ENCODE measurements at regions not wholly inside any gene's neighbourhood (a gene's known extent, or its start where the extent isn't known, plus 50 kb on each side); places are given as distances from the start of the nearest gene placed in this dataset.

DNA sequence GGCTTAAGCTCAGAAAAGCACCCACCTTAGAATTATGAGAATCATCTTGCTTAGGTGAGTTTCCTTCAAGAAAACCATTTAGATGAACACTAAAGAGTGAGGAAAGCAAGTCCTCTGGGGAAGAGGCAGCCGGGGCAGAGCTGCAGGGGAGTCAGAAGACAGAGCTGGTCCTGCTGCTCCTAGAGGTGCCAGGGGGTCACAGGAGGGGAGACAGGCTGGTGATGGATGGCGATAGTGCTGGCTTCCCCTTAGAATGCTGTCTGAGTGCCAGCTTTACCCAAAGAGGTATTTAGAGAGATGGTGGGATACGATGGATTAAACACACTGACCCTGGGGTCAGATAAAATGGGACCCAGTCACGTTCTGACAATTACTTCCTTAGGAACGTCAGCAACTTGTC, 269.4 kb downstream of the TDRD15 start:
- intact Hi-C loops (cut with DNase I; ENCODE audit: low total_unique reads), result no loop called here
- DNase-seq, result no peak
- TF ChIP-seq, protein P1, sequence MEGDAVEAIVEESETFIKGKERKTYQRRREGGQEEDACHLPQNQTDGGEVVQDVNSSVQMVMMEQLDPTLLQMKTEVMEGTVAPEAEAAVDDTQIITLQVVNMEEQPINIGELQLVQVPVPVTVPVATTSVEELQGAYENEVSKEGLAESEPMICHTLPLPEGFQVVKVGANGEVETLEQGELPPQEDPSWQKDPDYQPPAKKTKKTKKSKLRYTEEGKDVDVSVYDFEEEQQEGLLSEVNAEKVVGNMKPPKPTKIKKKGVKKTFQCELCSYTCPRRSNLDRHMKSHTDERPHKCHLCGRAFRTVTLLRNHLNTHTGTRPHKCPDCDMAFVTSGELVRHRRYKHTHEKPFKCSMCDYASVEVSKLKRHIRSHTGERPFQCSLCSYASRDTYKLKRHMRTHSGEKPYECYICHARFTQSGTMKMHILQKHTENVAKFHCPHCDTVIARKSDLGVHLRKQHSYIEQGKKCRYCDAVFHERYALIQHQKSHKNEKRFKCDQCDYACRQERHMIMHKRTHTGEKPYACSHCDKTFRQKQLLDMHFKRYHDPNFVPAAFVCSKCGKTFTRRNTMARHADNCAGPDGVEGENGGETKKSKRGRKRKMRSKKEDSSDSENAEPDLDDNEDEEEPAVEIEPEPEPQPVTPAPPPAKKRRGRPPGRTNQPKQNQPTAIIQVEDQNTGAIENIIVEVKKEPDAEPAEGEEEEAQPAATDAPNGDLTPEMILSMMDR (IDR thresholded peaks at IDR 0.05), result no peak

DNA sequence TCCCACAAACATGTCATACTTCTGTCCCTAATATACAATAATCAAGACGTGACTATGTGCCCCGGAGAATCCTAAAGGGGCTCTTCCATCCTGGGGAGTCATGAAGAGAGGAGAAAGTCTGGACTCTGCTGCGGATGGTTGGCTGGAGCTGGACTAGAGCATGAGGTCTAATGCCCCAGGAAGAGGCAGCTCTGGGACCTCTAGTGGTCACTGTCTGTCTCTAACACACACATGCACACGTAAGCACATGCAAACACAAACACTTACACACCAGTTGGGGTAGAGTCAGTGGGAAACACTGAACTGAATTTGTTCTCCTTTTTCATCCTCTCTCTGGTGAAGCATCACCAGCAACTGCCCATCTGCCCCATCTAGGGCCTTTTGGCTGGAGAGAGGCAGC, 271.6 kb downstream of the TDRD15 start:
- Histone ChIP-seq H3K4me1 (no peaks in the 10 kb centered on the region), H3K4me3 (no peak overlapping the region), H3K36me3 (no peaks in the 10 kb centered on the region), H3K9me3 (no peaks in the 10 kb centered on the region), H3K27me3 (no peaks in the 10 kb centered on the region), H3K27ac (no peak overlapping the region)
- no peak for DNase-seq
- TF ChIP-seq, protein P1 (IDR thresholded peaks at IDR 0.05), result no peak
- intact Hi-C loops (cut with DNase I; ENCODE audit: low total_unique reads), result no loop called here

More for the DNA sequence above, 269.4 kb downstream of the TDRD15 start:
- H3K27me3 ChIP-seq, result no peaks in the 10 kb centered on the region
- no peaks in the 10 kb centered on the region for H3K9me3 ChIP-seq
- no peak overlapping the region for H3K4me3 ChIP-seq
- H3K27ac ChIP-seq, result no peak overlapping the region
- no peaks in the 10 kb centered on the region for H3K36me3 ChIP-seq
- H3K4me1 ChIP-seq, result no peaks in the 10 kb centered on the region

DNA sequence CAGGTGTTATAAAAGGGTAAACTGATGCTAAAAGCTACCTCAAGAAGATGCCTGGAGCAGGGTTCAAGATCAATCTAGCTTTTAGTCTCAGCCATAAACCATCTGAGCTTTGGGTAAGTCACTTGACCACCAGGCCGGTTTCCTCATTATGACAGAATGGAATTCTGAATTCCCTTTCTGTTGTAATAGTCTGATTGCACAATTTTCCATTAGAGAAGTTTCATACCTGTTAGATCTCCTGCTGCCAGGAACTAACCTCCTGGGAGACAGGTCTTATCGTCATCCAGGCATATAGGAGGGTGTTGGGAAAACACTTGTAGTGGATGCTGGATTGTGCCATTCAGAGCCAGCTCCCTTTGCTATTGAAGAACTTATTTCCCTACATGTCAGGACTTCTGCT, 272.5 kb downstream of the TDRD15 start:
- Histone ChIP-seq H3K4me1 (no peaks in the 10 kb centered on the region), H3K27ac (no peak overlapping the region), H3K27me3 (no peaks in the 10 kb centered on the region), H3K9me3 (no peaks in the 10 kb centered on the region), H3K36me3 (no peaks in the 10 kb centered on the region), H3K4me3 (no peak overlapping the region)
- intact Hi-C loops (cut with DNase I; ENCODE audit: low total_unique reads), result no loop called here
- TF ChIP-seq, protein P1 (IDR thresholded peaks at IDR 0.05), result no peak
- no peak for DNase-seq

DNA sequence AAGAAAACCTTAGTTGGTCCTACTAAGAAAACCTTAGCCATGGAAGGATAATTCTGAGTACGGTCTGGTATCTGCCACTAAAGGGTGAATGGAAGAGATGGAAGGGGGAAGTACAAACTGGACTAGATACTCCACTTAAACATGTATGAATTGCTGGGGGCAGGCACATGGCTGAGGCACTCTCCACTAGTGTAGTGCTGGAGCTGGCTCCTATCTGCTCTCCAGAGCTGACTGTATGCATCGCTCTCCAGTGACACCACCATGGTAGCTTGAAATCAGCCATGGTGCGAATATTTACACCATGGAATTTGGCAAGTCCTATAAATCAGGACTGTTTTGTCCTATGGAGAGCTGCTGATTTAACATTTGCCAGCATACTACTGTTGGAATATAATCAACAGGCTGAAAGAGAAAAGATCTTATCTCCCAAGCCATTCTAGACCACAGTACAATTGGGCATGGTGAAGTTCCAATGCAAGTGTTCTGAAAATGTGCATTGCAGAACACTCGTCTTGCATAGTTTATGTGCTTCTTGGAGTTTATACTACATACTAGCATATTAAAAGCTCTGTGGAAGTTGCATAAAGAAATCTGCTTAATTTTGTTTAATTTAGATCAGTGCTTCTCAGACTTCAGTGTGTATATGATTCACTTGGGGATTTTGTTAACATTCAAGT, 277.4 kb downstream of the TDRD15 start:
- H3K4me1 ChIP-seq, result no peaks in the 10 kb centered on the region
- H3K36me3 ChIP-seq, result no peaks in the 10 kb centered on the region
- no peak overlapping the region for H3K27ac ChIP-seq
- TF ChIP-seq, protein P1 (IDR thresholded peaks at IDR 0.05), result no peak
- intact Hi-C loops (cut with DNase I; ENCODE audit: low total_unique reads), result no loop called here
- no peaks in the 10 kb centered on the region for H3K9me3 ChIP-seq
- H3K4me3 ChIP-seq, result no peak overlapping the region
- H3K27me3 ChIP-seq, result no peaks in the 10 kb centered on the region
- DNase-seq, result no peak

DNA sequence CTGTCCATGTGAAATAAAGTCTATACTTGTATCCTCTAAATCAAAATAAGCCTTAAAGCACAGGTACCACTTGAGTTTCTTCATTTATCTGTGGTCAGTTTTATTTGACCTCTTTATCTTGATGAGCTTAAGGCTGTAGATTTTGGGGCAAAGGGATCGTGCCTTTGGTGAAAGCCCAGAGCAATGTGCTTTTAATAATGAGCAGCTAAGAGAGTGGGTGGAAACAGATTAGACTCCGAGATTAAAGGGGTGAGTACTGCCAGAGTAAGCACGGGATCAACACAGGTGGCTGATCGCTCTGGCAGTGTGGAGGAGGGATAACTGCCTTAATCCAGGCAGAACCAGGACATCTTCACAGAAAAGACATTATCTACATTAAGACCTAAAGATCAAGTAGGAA, 280.4 kb downstream of the TDRD15 start:
- DNase-seq, result no peak
- intact Hi-C loops (cut with DNase I; ENCODE audit: low total_unique reads), result no loop called here
- no peaks in the 10 kb centered on the region for H3K36me3 ChIP-seq
- TF ChIP-seq, protein P1 (IDR thresholded peaks at IDR 0.05), result no peak
- no peaks in the 10 kb centered on the region for H3K4me1 ChIP-seq
- H3K9me3 ChIP-seq, result no peaks in the 10 kb centered on the region
- H3K4me3 ChIP-seq, result no peak overlapping the region
- no peaks in the 10 kb centered on the region for H3K27me3 ChIP-seq
- no peak overlapping the region for H3K27ac ChIP-seq
